Vagina (tissue), 2 donors: ENCODE measurements at regions not wholly inside any gene's neighbourhood (a gene's known extent, or its start where the extent isn't known, plus 50 kb on each side); places are given as distances from the start of the nearest gene placed in this dataset.

Source experiments
- CTCF ChIP-seq, 3 experiments: fragments of 450-650 bp in 2 of 3; fragments of 200-600 bp in 1 of 3; sonication (generic) in 1 of 3; IDR thresholded peaks; one replicate each; pipeline ENCODE4 v1.5.1; 2017 to 2019; ENCODE audit warnings: antibody characterized with exemption in 3 of 3, mild to moderate bottlenecking in 2 of 3, moderate library complexity in 2 of 3
- POLR2AphosphoS5 ChIP-seq, 2 donors: sonication (generic); formaldehyde crosslinking; IDR thresholded peaks; one replicate each; pipeline ENCODE4 v1.9.0; 2017; ENCODE audit warnings: antibody characterized with exemption in 2 of 2, mild to moderate bottlenecking in 2 of 2, low read depth in 1 of 2; ENCODE audit not compliant: insufficient read depth in 1 of 2

- TF ChIP-seq CTCF (IDR thresholded peaks at IDR 0.05) (no peak), POLR2AphosphoS5 (IDR thresholded peaks at IDR 0.05; ENCODE audit: insufficient read depth in 1 of 2, low read depth in 1 of 2) (no peak)
These were observed 773.5 kb upstream of the LRRTM1 start for GRCh38 chr2:81078102-81078501.
